SK-N-SH (cell line): ENCODE measurements at regions not wholly inside any gene's neighbourhood (a gene's known extent, or its start where the extent isn't known, plus 50 kb on each side); places are given as distances from the start of the nearest gene placed in this dataset.

Experiments used
- EP300 ChIP-seq, 2 experiments: IDR thresholded peaks; 2 replicates each; pipeline versions ENCODE4 v1.4.0 to v1.6.1; 2012; ENCODE audit warnings: borderline replicate concordance in 1 of 2, low read depth in 1 of 2, low read length in 1 of 2
- EZH2phosphoT487 ChIP-seq: fragments of 200-600 bp; sonication (generic); IDR thresholded peaks from 2 replicates; pipeline ENCODE4 v1.6.1; 2017; ENCODE audit warnings: low read depth, mixed run types, mild to moderate bottlenecking, antibody characterized with exemption, moderate library complexity, borderline replicate concordance
- JUND ChIP-seq: IDR thresholded peaks from 2 replicates; pipeline ENCODE4 v1.4.0; 2012
- MXI1 ChIP-seq: IDR thresholded peaks from 2 replicates; pipeline ENCODE4 v1.6.1; 2012; ENCODE audit warnings: mild to moderate bottlenecking, low read depth, low read length, improper control_type of control experiment
- POLR2AphosphoS5 ChIP-seq: IDR thresholded peaks from 2 replicates; pipeline ENCODE4 v1.6.1; 2012; ENCODE audit warnings: low read depth, low read length
- TEAD4 ChIP-seq: IDR thresholded peaks from 2 replicates; pipeline ENCODE4 v1.4.0; 2012; ENCODE audit warnings: mild to moderate bottlenecking, borderline replicate concordance; ENCODE audit not compliant: insufficient read depth
- YY1 ChIP-seq: IDR thresholded peaks from 2 replicates; pipeline ENCODE4 v1.4.0; 2012; ENCODE audit warnings: low read depth, mild to moderate bottlenecking
- TF ChIP-seq, protein P1 (sequence below): fragments of 200-600 bp; sonication (generic); IDR thresholded peaks from 2 replicates; pipeline ENCODE4 v1.6.1; 2017; ENCODE audit warnings: antibody characterized with exemption, mild to moderate bottlenecking, moderate library complexity
- TF ChIP-seq, protein P2 (sequence below): IDR thresholded peaks from 2 replicates; pipeline ENCODE4; 2012
- TF ChIP-seq, protein P3 (sequence below): IDR thresholded peaks from 2 replicates; pipeline ENCODE4 v1.4.0; 2012; ENCODE audit warnings: low read depth, borderline replicate concordance
- TF ChIP-seq, protein P4 (sequence below): IDR thresholded peaks from 2 replicates; pipeline ENCODE4 v1.4.0; 2012; ENCODE audit warnings: low read depth

DNA sequence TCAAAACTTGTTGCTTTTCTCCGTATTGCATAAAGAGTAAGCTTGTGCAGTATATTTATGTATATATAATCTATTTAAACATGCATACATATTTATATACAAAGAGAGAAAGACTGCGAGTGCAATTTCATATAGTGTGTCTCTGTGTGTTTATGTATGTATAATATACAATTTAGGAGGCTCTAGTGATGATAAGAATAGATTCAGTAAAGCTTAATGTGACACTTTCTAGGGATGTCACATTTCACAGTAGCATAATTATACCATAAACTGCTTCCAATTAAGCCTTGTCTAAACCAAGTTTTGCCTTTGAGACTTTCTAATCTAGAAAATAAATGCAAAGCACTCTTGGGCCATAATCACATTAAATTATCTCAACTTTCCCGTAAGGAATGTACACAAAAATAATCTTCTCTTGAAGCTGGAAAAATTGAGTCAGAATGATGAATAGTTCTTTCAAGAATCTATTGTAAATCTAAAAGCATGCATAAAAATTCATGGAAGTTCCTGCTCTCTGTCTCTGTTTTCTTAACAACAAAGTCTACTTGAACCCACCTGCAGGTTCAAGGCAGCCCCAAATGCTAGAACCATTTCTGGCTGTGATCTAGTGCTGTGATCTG, 114.1 kb upstream of the NPY2R start:
- TF ChIP-seq, protein P1, sequence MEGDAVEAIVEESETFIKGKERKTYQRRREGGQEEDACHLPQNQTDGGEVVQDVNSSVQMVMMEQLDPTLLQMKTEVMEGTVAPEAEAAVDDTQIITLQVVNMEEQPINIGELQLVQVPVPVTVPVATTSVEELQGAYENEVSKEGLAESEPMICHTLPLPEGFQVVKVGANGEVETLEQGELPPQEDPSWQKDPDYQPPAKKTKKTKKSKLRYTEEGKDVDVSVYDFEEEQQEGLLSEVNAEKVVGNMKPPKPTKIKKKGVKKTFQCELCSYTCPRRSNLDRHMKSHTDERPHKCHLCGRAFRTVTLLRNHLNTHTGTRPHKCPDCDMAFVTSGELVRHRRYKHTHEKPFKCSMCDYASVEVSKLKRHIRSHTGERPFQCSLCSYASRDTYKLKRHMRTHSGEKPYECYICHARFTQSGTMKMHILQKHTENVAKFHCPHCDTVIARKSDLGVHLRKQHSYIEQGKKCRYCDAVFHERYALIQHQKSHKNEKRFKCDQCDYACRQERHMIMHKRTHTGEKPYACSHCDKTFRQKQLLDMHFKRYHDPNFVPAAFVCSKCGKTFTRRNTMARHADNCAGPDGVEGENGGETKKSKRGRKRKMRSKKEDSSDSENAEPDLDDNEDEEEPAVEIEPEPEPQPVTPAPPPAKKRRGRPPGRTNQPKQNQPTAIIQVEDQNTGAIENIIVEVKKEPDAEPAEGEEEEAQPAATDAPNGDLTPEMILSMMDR = no peak
- TF ChIP-seq YY1 = no peak
- TF ChIP-seq, protein P2, sequence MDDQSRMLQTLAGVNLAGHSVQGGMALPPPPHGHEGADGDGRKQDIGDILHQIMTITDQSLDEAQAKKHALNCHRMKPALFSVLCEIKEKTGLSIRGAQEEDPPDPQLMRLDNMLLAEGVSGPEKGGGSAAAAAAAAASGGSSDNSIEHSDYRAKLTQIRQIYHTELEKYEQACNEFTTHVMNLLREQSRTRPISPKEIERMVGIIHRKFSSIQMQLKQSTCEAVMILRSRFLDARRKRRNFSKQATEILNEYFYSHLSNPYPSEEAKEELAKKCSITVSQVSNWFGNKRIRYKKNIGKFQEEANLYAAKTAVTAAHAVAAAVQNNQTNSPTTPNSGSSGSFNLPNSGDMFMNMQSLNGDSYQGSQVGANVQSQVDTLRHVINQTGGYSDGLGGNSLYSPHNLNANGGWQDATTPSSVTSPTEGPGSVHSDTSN = no peak
- no peak for TF ChIP-seq TEAD4
- TF ChIP-seq, protein P3, sequence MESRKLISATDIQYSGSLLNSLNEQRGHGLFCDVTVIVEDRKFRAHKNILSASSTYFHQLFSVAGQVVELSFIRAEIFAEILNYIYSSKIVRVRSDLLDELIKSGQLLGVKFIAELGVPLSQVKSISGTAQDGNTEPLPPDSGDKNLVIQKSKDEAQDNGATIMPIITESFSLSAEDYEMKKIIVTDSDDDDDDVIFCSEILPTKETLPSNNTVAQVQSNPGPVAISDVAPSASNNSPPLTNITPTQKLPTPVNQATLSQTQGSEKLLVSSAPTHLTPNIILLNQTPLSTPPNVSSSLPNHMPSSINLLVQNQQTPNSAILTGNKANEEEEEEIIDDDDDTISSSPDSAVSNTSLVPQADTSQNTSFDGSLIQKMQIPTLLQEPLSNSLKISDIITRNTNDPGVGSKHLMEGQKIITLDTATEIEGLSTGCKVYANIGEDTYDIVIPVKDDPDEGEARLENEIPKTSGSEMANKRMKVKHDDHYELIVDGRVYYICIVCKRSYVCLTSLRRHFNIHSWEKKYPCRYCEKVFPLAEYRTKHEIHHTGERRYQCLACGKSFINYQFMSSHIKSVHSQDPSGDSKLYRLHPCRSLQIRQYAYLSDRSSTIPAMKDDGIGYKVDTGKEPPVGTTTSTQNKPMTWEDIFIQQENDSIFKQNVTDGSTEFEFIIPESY = no peak
- no peak for TF ChIP-seq EZH2phosphoT487
- TF ChIP-seq, protein P4, sequence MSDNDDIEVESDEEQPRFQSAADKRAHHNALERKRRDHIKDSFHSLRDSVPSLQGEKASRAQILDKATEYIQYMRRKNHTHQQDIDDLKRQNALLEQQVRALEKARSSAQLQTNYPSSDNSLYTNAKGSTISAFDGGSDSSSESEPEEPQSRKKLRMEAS = no peak
- TF ChIP-seq JUND = no peak
- no peak for TF ChIP-seq POLR2AphosphoS5
- no peak for TF ChIP-seq MXI1
- TF ChIP-seq EP300 (IDR thresholded peaks at IDR 0.05; ENCODE audit: borderline replicate concordance in 1 of 2, low read depth in 1 of 2, low read length in 1 of 2) = no peak
